GM23338 (cell line): ENCODE measurements at regions not wholly inside any gene's neighbourhood (a gene's known extent, or its start where the extent isn't known, plus 50 kb on each side); places are given as distances from the start of the nearest gene placed in this dataset.

ENCODE experiments used
- ATAC-seq: fragments of 200-7000 bp; cut with Tn5 transposase; 3 replicates; pipeline ENCODE4 v1.9.1; 2020
- DNase-seq: peaks from one replicate; pipeline ENCODE4 v3.0.0-alpha.2; 2015; ENCODE audit warnings: low spot score
- H2AFZ ChIP-seq: fragments of 200-600 bp; sonication (generic); 2 replicates; pipeline ENCODE4 v1.8.0; 2016; ENCODE audit warnings: antibody characterized with exemption, mild to moderate bottlenecking, moderate library complexity
- H3F3A ChIP-seq: fragments of 200-600 bp; sonication (generic); replicated peaks from 2 replicates; pipeline ENCODE4 v1.8.0; 2017; ENCODE audit warnings: antibody characterized with exemption, mixed run types, low read depth
- H3K27ac ChIP-seq: fragments of 200-600 bp; sonication (generic); 2 replicates; pipeline ENCODE4 v1.6.1; 2016; ENCODE audit warnings: low read depth
- H3K27me3 ChIP-seq: fragments of 200-600 bp; sonication (generic); 2 replicates; pipeline ENCODE4 v1.8.0; 2016; ENCODE audit warnings: mild to moderate bottlenecking, mixed run types, moderate library complexity; ENCODE audit not compliant: insufficient read depth
- H3K36me3 ChIP-seq: fragments of 200-600 bp; sonication (generic); 2 replicates; pipeline ENCODE4 v1.8.0; 2016; ENCODE audit warnings: mild to moderate bottlenecking; ENCODE audit not compliant: insufficient read depth
- H3K4me1 ChIP-seq: fragments of 200-600 bp; sonication (generic); 2 replicates; pipeline ENCODE4 v1.8.0; 2016; ENCODE audit warnings: mild to moderate bottlenecking, moderate library complexity; ENCODE audit not compliant: insufficient read depth
- H3K4me2 ChIP-seq: fragments of 200-600 bp; sonication (generic); 2 replicates; pipeline ENCODE4 v1.7.1; 2017; ENCODE audit warnings: mixed run types
- H3K4me3 ChIP-seq: fragments of 200-600 bp; sonication (generic); 2 replicates; pipeline ENCODE4 v1.6.1; 2016; ENCODE audit warnings: mixed run types
- H3K79me2 ChIP-seq: fragments of 200-600 bp; sonication (generic); replicated peaks from 2 replicates; pipeline ENCODE4 v1.8.0; 2017; ENCODE audit warnings: mild to moderate bottlenecking; ENCODE audit not compliant: insufficient read depth
- H3K9me2 ChIP-seq: fragments of 200-600 bp; sonication (generic); 2 replicates; pipeline ENCODE4 v1.8.0; 2017; ENCODE audit not compliant: insufficient read depth
- H4K20me1 ChIP-seq: fragments of 200-600 bp; sonication (generic); replicated peaks from 2 replicates; pipeline ENCODE4 v1.8.0; 2017; ENCODE audit warnings: mild to moderate bottlenecking; ENCODE audit not compliant: insufficient read depth
- H3K27ac Mint-ChIP-seq: 2 replicates; pipeline ENCODE4 v1.8.0; 2020; ENCODE audit warnings: inconsistent platforms, mild to moderate bottlenecking, moderate library complexity, mixed read lengths
- H3K27me3 Mint-ChIP-seq: 3 replicates; pipeline ENCODE4 v1.8.0; 2022; ENCODE audit warnings: low read depth, mild to moderate bottlenecking, moderate library complexity, mixed read lengths, inconsistent platforms; ENCODE audit not compliant: insufficient read depth, poor library complexity
- H3K36me3 Mint-ChIP-seq: 3 replicates; pipeline ENCODE4 v1.8.0; 2021; ENCODE audit warnings: low read depth, mild to moderate bottlenecking, inconsistent platforms, moderate library complexity, mixed read lengths
- H3K4me1 Mint-ChIP-seq: 3 replicates; pipeline ENCODE4 v1.8.0; 2020; ENCODE audit warnings: mild to moderate bottlenecking, inconsistent platforms, mixed read lengths
- H3K4me3 Mint-ChIP-seq: 3 replicates; pipeline ENCODE4 v1.8.0; 2021; ENCODE audit warnings: moderate library complexity, mild to moderate bottlenecking, inconsistent platforms, mixed read lengths
- H3K9me3 Mint-ChIP-seq: 3 replicates; pipeline ENCODE4 v1.8.0; 2020; ENCODE audit warnings: moderate library complexity, mild to moderate bottlenecking, inconsistent platforms, mixed read lengths
- CREB1 ChIP-seq: fragments of 250-450 bp; sonication (Bioruptor Pico); IDR thresholded peaks from 2 replicates; pipeline ENCODE4 v1.5.0; 2020; ENCODE audit warnings: low read depth, mild to moderate bottlenecking, moderate library complexity
- ETS1 ChIP-seq: IDR thresholded peaks from 2 replicates; pipeline ENCODE4 v1.6.1; 2016; ENCODE audit warnings: antibody characterized with exemption
- EZH2 ChIP-seq: fragments of 200-600 bp; sonication (generic); IDR thresholded peaks from one replicate; pipeline ENCODE4 v1.8.0; 2017; ENCODE audit warnings: antibody characterized with exemption, mild to moderate bottlenecking, low read depth; ENCODE audit not compliant: unreplicated experiment
- EZH2phosphoT487 ChIP-seq: fragments of 200-600 bp; sonication (generic); IDR thresholded peaks from one replicate; pipeline ENCODE4 v1.8.1; 2018; ENCODE audit warnings: antibody characterized with exemption; ENCODE audit not compliant: unreplicated experiment
- JUNB ChIP-seq: IDR thresholded peaks from one replicate; pipeline ENCODE4 v1.6.1; 2016; ENCODE audit warnings: antibody characterized with exemption; ENCODE audit not compliant: unreplicated experiment
- NANOG ChIP-seq: IDR thresholded peaks from 2 replicates; pipeline ENCODE4 v1.6.1; 2016; ENCODE audit warnings: antibody characterized with exemption, borderline replicate concordance
- POLR2AphosphoS5 ChIP-seq: IDR thresholded peaks from 2 replicates; pipeline ENCODE4 v1.6.1; 2016; ENCODE audit warnings: antibody characterized with exemption, low read depth
- REST ChIP-seq: IDR thresholded peaks from one replicate; pipeline ENCODE4 v1.6.1; 2018; ENCODE audit warnings: antibody characterized with exemption; ENCODE audit not compliant: unreplicated experiment
- STAT1 ChIP-seq: IDR thresholded peaks from one replicate; pipeline ENCODE4 v1.6.1; 2016; ENCODE audit warnings: antibody characterized with exemption; ENCODE audit not compliant: unreplicated experiment
- ZNF114 ChIP-seq: fragments of 250-450 bp; sonication (Bioruptor Pico); IDR thresholded peaks from 2 replicates; pipeline ENCODE4 v1.5.0; 2020; ENCODE audit warnings: mild to moderate bottlenecking, moderate library complexity
- ZNF331 ChIP-seq: fragments of 250-450 bp; sonication (Bioruptor Pico); IDR thresholded peaks from 2 replicates; pipeline ENCODE4 v1.5.0; 2020; ENCODE audit warnings: low read depth, mild to moderate bottlenecking, moderate library complexity
- TF ChIP-seq, protein P1 (sequence below), 2 experiments: fragments of 200-600 bp in 1 of 2; sonication (generic) in 1 of 2; conservative IDR thresholded peaks; 2 replicates each; pipeline versions ENCODE4 v1.5.1 to v1.6.1; 2016 to 2017; ENCODE audit warnings: antibody characterized with exemption in 2 of 2, low read depth in 2 of 2, mild to moderate bottlenecking in 2 of 2, moderate library complexity in 1 of 2
- TF ChIP-seq, protein P2 (sequence below): fragments of 250-450 bp; sonication (Bioruptor Pico); IDR thresholded peaks from 2 replicates; pipeline ENCODE4 v1.5.0; 2020; ENCODE audit warnings: mild to moderate bottlenecking, moderate library complexity

DNA sequence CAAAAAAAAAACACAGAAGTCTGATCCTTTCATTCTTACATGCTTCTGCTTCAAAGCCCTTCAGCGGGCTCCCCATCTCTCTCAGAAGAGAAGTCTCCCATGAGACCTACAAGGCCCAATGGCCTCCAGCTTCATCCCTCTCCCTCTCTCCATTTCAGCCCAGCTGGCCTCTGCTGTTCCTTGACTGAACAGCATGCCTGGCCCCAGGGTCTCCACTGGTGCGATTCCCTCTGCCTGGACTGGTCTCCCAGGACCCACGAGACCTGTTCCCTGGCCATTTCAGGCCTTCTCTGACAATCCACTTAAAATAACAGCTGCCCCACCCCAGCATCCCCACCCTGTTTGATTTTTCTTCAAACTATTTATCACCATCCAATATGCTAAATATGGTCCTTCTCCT is 91.2 kb downstream of the AIPL1 start:
- Histone ChIP-seq H3K79me2 (no peaks in the 10 kb centered on the region), H3F3A (no peaks in the 10 kb centered on the region), H3K4me2 (no peak overlapping the region), H3K4me1 (no peaks in the 10 kb centered on the region), H2AFZ (no peak overlapping the region), H4K20me1 (no peaks in the 10 kb centered on the region), H3K27me3 (no peaks in the 10 kb centered on the region), H3K27ac (no peak overlapping the region), H3K9me2 (0 out of 2 replicates have a peak, but pooled peaks cover 7% of the 10 kb centered on the region), H3K36me3 (no peaks in the 10 kb centered on the region), H3K4me3 (no peak overlapping the region)
- Mint-ChIP-seq H3K27me3 (peaks cover under 1% of the 10 kb centered on the region), H3K9me3 (no peaks in the 10 kb centered on the region), H3K36me3 (no peaks in the 10 kb centered on the region), H3K4me1 (peaks cover 2% of the 10 kb centered on the region; the same call in 1 of the 3 replicates), H3K4me3 (no peak overlapping the region), H3K27ac (no peak overlapping the region)
- TF ChIP-seq ZNF331 (CRISPR knock-in tag) (no peak), ETS1 (no peak), NANOG (no peak), JUNB (no peak), STAT1 (no peak), REST (no peak), CREB1 (CRISPR knock-in tag) (no peak), ZNF114 (CRISPR knock-in tag) (no peak), EZH2phosphoT487 (no peak), EZH2 (no peak), POLR2AphosphoS5 (no peak)
- TF ChIP-seq, protein P1, sequence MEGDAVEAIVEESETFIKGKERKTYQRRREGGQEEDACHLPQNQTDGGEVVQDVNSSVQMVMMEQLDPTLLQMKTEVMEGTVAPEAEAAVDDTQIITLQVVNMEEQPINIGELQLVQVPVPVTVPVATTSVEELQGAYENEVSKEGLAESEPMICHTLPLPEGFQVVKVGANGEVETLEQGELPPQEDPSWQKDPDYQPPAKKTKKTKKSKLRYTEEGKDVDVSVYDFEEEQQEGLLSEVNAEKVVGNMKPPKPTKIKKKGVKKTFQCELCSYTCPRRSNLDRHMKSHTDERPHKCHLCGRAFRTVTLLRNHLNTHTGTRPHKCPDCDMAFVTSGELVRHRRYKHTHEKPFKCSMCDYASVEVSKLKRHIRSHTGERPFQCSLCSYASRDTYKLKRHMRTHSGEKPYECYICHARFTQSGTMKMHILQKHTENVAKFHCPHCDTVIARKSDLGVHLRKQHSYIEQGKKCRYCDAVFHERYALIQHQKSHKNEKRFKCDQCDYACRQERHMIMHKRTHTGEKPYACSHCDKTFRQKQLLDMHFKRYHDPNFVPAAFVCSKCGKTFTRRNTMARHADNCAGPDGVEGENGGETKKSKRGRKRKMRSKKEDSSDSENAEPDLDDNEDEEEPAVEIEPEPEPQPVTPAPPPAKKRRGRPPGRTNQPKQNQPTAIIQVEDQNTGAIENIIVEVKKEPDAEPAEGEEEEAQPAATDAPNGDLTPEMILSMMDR (conservative IDR thresholded peaks at IDR 0.05; ENCODE audit: low read depth in 2 of 2) = no peak
- TF ChIP-seq, protein P2, sequence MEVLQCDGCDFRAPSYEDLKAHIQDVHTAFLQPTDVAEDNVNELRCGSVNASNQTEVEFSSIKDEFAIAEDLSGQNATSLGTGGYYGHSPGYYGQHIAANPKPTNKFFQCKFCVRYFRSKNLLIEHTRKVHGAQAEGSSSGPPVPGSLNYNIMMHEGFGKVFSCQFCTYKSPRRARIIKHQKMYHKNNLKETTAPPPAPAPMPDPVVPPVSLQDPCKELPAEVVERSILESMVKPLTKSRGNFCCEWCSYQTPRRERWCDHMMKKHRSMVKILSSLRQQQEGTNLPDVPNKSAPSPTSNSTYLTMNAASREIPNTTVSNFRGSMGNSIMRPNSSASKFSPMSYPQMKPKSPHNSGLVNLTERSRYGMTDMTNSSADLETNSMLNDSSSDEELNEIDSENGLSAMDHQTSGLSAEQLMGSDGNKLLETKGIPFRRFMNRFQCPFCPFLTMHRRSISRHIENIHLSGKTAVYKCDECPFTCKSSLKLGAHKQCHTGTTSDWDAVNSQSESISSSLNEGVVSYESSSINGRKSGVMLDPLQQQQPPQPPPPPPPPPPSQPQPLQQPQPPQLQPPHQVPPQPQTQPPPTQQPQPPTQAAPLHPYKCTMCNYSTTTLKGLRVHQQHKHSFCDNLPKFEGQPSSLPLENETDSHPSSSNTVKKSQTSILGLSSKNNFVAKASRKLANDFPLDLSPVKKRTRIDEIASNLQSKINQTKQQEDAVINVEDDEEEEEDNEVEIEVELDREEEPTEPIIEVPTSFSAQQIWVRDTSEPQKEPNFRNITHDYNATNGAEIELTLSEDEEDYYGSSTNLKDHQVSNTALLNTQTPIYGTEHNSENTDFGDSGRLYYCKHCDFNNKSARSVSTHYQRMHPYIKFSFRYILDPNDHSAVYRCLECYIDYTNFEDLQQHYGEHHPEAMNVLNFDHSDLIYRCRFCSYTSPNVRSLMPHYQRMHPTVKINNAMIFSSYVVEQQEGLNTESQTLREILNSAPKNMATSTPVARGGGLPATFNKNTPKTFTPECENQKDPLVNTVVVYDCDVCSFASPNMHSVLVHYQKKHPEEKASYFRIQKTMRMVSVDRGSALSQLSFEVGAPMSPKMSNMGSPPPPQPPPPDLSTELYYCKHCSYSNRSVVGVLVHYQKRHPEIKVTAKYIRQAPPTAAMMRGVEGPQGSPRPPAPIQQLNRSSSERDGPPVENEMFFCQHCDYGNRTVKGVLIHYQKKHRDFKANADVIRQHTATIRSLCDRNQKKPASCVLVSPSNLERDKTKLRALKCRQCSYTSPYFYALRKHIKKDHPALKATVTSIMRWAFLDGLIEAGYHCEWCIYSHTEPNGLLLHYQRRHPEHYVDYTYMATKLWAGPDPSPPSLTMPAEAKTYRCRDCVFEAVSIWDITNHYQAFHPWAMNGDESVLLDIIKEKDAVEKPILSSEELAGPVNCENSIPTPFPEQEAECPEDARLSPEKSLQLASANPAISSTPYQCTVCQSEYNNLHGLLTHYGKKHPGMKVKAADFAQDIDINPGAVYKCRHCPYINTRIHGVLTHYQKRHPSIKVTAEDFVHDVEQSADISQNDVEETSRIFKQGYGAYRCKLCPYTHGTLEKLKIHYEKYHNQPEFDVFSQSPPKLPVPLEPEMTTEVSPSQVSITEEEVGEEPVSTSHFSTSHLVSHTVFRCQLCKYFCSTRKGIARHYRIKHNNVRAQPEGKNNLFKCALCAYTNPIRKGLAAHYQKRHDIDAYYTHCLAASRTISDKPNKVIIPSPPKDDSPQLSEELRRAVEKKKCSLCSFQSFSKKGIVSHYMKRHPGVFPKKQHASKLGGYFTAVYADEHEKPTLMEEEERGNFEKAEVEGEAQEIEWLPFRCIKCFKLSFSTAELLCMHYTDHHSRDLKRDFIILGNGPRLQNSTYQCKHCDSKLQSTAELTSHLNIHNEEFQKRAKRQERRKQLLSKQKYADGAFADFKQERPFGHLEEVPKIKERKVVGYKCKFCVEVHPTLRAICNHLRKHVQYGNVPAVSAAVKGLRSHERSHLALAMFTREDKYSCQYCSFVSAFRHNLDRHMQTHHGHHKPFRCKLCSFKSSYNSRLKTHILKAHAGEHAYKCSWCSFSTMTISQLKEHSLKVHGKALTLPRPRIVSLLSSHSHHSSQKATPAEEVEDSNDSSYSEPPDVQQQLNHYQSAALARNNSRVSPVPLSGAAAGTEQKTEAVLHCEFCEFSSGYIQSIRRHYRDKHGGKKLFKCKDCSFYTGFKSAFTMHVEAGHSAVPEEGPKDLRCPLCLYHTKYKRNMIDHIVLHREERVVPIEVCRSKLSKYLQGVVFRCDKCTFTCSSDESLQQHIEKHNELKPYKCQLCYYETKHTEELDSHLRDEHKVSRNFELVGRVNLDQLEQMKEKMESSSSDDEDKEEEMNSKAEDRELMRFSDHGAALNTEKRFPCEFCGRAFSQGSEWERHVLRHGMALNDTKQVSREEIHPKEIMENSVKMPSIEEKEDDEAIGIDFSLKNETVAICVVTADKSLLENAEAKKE (CRISPR knock-in tag) = no peak
- ATAC-seq (no peak), DNase-seq (no peak)
